BJ (cell line): ENCODE measurements at regions not wholly inside any gene's neighbourhood (a gene's known extent, or its start where the extent isn't known, plus 50 kb on each side); places are given as distances from the start of the nearest gene placed in this dataset.

Experiments used
- CTCF ChIA-PET: fragments of 350-600 bp; formaldehyde crosslinking; extraction: SDS; loops from one replicate; lab custom pipeline; 2021; ENCODE audit warnings: antibody characterized with exemption, inconsistent platforms; lab: Yijun Ruan, JAX
- POLR2A ChIA-PET: fragments of 300-600 bp; sonication (Branson Sonifier 250); formaldehyde crosslinking; extraction: SDS; loops from one replicate; lab custom pipeline; 2021; ENCODE audit warnings: antibody characterized with exemption; lab: Charles Lee
- DNase-seq: peaks from one replicate; pipeline ENCODE4 v3.0.0-alpha.2; 2011; ENCODE audit warnings: low read depth
- H3K27me3 ChIP-seq: 2 replicates; pipeline ENCODE4 v1.6.0; 2011; ENCODE audit warnings: low read length; ENCODE audit not compliant: control insufficient read depth, insufficient read depth
- H3K36me3 ChIP-seq: 2 replicates; pipeline ENCODE4 v1.5.1; 2011; ENCODE audit warnings: low read length; ENCODE audit not compliant: control insufficient read depth, insufficient read depth
- H3K4me3 ChIP-seq: 2 replicates; pipeline ENCODE4 v1.5.1; 2011; ENCODE audit warnings: low read depth, mild to moderate bottlenecking, control low read depth, low read length
- CTCF ChIP-seq: IDR thresholded peaks from 2 replicates; pipeline ENCODE4 v1.5.1; 2011; ENCODE audit warnings: low read depth, mild to moderate bottlenecking, control low read depth, inconsistent platforms, low read length, moderate library complexity; ENCODE audit not compliant: insufficient read depth

GRCh38 chr1:14142397-14143100 is 442.6 kb downstream of the PRDM2 start:
- DNase-seq = no peak
- CTCF ChIA-PET = no interaction called here
- Histone ChIP-seq H3K36me3 (no peaks in the 10 kb centered on the region), H3K4me3 (no peak overlapping the region), H3K27me3 (no peaks in the 10 kb centered on the region)
- POLR2A ChIA-PET = no interaction called here
- no peak for TF ChIP-seq CTCF

GRCh38 chr1:14143777-14144176 is 443.8 kb downstream of the PRDM2 start:
- DNase-seq = no peak
- no peak for TF ChIP-seq CTCF
- H3K36me3 ChIP-seq = no peaks in the 10 kb centered on the region
- CTCF ChIA-PET = no interaction called here
- POLR2A ChIA-PET = no interaction called here
- H3K4me3 ChIP-seq = no peak overlapping the region
- no peaks in the 10 kb centered on the region for H3K27me3 ChIP-seq

GRCh38 chr1:14148526-14148925 is 448.5 kb downstream of the PRDM2 start:
- H3K27me3 ChIP-seq = no peaks in the 10 kb centered on the region
- no peak overlapping the region for H3K4me3 ChIP-seq
- no peak for DNase-seq
- CTCF ChIA-PET = no interaction called here
- POLR2A ChIA-PET = no interaction called here
- H3K36me3 ChIP-seq = no peaks in the 10 kb centered on the region
- no peak for TF ChIP-seq CTCF

GRCh38 chr1:14149431-14149830 is 449.1 kb upstream of the KAZN start:
- TF ChIP-seq CTCF = no peak
- ChIA-PET POLR2A (no interaction called here), CTCF (no interaction called here)
- DNase-seq = no peak
- Histone ChIP-seq H3K36me3 (no peaks in the 10 kb centered on the region), H3K4me3 (no peak overlapping the region), H3K27me3 (no peaks in the 10 kb centered on the region)

GRCh38 chr1:14156543-14156942 is 441.9 kb upstream of the KAZN start:
- DNase-seq = no peak
- H3K27me3 ChIP-seq = no peaks in the 10 kb centered on the region
- H3K36me3 ChIP-seq = no peaks in the 10 kb centered on the region
- no peak for TF ChIP-seq CTCF
- H3K4me3 ChIP-seq = no peak overlapping the region
- ChIA-PET POLR2A (no interaction called here), CTCF (no interaction called here)
